ENCODE measurements at regions not wholly inside any gene's neighbourhood (a gene's known extent, or its start where the extent isn't known, plus 50 kb on each side); places are given as distances from the start of the nearest gene placed in this dataset.

GRCh38 chr11:57047610-57048009 lies 58.9 kb downstream of the OR5AK2 start:
- no peak overlapping the region for H3K4me3 ChIP-seq
- H3K9me3 ChIP-seq (replicated peaks in 1 of 3) = peaks cover 0 to 5% (median 0%) of the 10 kb centered on the region in 3 donors
- no peak for TF ChIP-seq CTCF (IDR thresholded peaks at IDR 0.05)
- no peak for TF ChIP-seq POLR2A (IDR thresholded peaks at IDR 0.05)
- H3K4me1 ChIP-seq (replicated peaks in 1 of 2) = no peaks in the 10 kb centered on the region
- no peak for DNase-seq
- no peak overlapping the region for H3K27ac ChIP-seq
- no peaks in the 10 kb centered on the region for H3K27me3 ChIP-seq
- H3K36me3 ChIP-seq (replicated peaks in 1 of 2) = no peaks in the 10 kb centered on the region
- intact Hi-C loops (cut with DNase I) = no loop called here

- no peaks in the 10 kb centered on the region for H3K9me3 ChIP-seq (replicated peaks in 1 of 3)
- TF ChIP-seq CTCF (IDR thresholded peaks at IDR 0.05) (no peak), POLR2A (IDR thresholded peaks at IDR 0.05) (no peak)
- no peaks in the 10 kb centered on the region for H3K36me3 ChIP-seq (replicated peaks in 1 of 2)
- intact Hi-C loops (cut with DNase I) = no loop called here
- H3K4me3 ChIP-seq = no peak overlapping the region
- no peak for DNase-seq
- H3K27me3 ChIP-seq = no peaks in the 10 kb centered on the region
- H3K4me1 ChIP-seq (replicated peaks in 1 of 2) = no peaks in the 10 kb centered on the region
- no peak overlapping the region for H3K27ac ChIP-seq
- WGBS, 4 donors = 71 to 79% (median 74%) methylated on average over 4 of the region's 4 CpGs
Observed at GRCh38 chr11:57049749-57050148, 61.0 kb downstream of the OR5AK2 start.

- Histone ChIP-seq H3K4me1 (replicated peaks in 1 of 2) (no peaks in the 10 kb centered on the region), H3K27me3 (no peaks in the 10 kb centered on the region), H3K4me3 (no peak overlapping the region), H3K9me3 (replicated peaks in 1 of 3) (no peaks in the 10 kb centered on the region), H3K36me3 (replicated peaks in 1 of 2) (no peaks in the 10 kb centered on the region), H3K27ac (no peak overlapping the region)
- no peak for DNase-seq
- no peak for TF ChIP-seq POLR2A (IDR thresholded peaks at IDR 0.05)
- no peak for TF ChIP-seq CTCF (IDR thresholded peaks at IDR 0.05)
- intact Hi-C loops (cut with DNase I) = no loop called here
Observed at GRCh38 chr11:57054817-57055216, 66.1 kb downstream of the OR5AK2 start.

GRCh38 chr11:57055744-57056143 lies 67.0 kb downstream of the OR5AK2 start:
- H3K27ac ChIP-seq = no peak overlapping the region
- DNase-seq = no peak
- TF ChIP-seq CTCF (IDR thresholded peaks at IDR 0.05) (no peak), POLR2A (IDR thresholded peaks at IDR 0.05) (no peak)
- intact Hi-C loops (cut with DNase I) = no loop called here
- no peaks in the 10 kb centered on the region for H3K27me3 ChIP-seq
- WGBS, 4 donors = 77 to 85% (median 80%) methylated on average over 2 of the region's 2 CpGs
- no peak overlapping the region for H3K4me3 ChIP-seq
- H3K36me3 ChIP-seq (replicated peaks in 1 of 2) = no peaks in the 10 kb centered on the region
- no peaks in the 10 kb centered on the region for H3K9me3 ChIP-seq (replicated peaks in 1 of 3)
- H3K4me1 ChIP-seq (replicated peaks in 1 of 2) = no peaks in the 10 kb centered on the region
